IPS DF 4.7 (cell line): ENCODE measurements at regions not wholly inside any gene's neighbourhood (a gene's known extent, or its start where the extent isn't known, plus 50 kb on each side); places are given as distances from the start of the nearest gene placed in this dataset.
"Not testable (repeated sequence)": the region's sequence is repeated elsewhere in the genome, so short reads cannot be mapped to it uniquely, and the experiment has no call there.

Source experiments
- DNase-seq: peaks from one replicate; pipeline ENCODE4 v3.0.0-alpha.2; 2013; ENCODE audit warnings: low spot score; ENCODE audit errors: extremely low read depth

- no peak for DNase-seq
These were observed 636.0 kb upstream of the TPK1 start for GRCh38 chr7:145471883-145472282.

DNA sequence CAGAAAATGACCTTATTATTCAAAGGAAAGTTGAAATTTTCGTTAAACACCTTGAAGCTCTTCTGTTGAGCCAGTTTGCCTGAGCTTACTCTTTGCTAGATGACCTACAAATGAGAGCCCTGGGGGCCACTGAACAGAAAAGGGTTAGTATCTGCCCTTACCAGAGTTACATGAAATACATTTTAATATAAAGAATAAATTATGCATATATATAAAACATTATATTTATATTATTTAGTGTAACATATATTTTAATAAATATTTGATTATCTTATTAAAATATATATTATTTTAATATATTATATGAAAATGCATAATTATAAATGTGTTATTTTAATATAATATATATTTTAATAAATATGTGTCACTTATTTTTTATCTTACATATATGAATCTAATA, 628.4 kb upstream of the TPK1 start:
- DNase-seq: no peak

DNA sequence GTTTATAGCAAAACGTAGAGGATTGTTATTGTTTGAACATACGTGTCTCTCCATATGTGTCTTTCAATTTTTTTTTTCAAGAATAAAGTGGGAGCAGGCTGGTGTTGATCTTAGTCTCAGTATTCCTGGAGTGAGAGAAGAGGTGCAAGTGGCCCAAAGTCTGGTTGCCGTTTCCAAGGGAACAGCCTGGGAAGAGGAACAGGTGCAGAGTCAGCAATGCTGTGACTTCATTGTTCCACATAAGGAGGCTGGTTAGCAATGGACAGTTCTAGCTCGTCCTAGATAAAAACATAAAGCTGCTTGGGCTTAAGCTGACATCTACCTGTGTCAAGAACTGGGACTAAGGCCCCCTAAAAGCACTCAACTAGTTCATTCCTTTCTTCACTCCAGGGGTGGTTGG, 626.6 kb upstream of the TPK1 start:
- DNase-seq: no peak

- DNase-seq: no peak
These were observed 599.0 kb upstream of the TPK1 start for GRCh38 chr7:145434811-145435210.

GRCh38 chr7:145431834-145432233, 596.0 kb upstream of the TPK1 start:
- no peak for DNase-seq

- DNase-seq: not testable (repeated sequence)
These were observed 582.6 kb upstream of the TPK1 start for GRCh38 chr7:145418481-145418880.

DNA sequence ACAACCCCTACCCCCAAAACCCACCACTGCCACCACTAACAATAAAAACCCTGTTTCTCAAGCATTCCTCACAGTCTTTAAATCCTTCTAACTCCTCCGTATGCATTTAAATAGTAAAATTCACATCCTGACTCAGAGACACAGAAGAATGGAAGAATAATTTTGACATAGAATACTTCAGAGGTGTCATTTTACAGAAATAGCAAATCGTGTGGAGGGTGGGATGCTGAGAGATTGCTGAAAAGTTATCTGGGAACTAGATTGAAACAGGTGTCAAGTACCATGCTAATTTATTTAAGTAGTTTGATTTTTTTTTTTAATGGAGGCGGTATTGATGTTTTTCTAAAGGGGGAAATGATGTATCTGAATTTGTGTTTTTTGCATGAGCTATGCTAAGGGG, 575.2 kb upstream of the TPK1 start:
- DNase-seq: no peak

- DNase-seq: no peak
These were observed 562.9 kb upstream of the TPK1 start for GRCh38 chr7:145398758-145399157.

DNA sequence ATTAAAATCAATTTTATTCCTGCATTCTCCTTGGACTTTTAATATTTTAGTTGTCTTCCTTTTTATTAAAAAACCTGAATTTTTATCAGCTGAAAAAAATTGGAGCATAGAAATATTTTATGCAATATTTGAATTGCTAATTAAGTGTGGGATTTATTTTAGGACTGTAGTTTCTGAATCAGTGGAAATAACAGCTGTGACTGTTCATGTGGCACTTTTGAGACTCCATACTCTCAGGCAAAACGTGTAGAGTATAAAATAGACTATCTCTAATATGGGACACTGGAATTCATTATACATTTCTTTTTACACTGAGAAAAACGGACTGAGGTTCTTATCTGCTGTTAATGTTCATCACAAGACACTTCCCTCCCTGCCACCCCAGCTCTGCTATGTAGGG, 558.3 kb upstream of the TPK1 start:
- no peak for DNase-seq

- no peak for DNase-seq
These were observed 546.9 kb upstream of the TPK1 start for GRCh38 chr7:145382762-145383161.

DNA sequence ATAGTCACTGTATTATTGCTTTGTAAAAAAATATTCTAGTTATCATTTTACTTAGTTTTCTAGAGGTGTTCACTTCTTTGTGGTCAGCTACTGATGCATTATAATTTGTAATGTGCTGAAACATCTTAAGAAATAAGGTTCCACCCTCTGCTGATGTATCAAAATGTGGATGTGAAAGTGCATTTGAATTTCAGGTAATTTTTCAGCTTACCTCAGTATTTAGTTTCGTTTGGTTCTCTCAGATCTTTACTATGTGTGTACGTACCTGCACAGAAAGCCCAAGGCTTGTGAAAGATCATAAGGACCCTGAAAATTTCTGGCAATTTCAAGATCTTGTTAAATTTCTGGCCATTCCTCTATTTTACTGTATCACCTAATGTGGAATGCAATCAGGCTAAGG, 542.3 kb upstream of the TPK1 start:
- DNase-seq: no peak

- no peak for DNase-seq
These were observed 524.8 kb upstream of the TPK1 start for GRCh38 chr7:145360511-145361100.

GRCh38 chr7:145350334-145350733, 514.5 kb upstream of the TPK1 start:
- no peak for DNase-seq

GRCh38 chr7:145349452-145349851, 513.6 kb upstream of the TPK1 start:
- not testable (repeated sequence) for DNase-seq

DNA sequence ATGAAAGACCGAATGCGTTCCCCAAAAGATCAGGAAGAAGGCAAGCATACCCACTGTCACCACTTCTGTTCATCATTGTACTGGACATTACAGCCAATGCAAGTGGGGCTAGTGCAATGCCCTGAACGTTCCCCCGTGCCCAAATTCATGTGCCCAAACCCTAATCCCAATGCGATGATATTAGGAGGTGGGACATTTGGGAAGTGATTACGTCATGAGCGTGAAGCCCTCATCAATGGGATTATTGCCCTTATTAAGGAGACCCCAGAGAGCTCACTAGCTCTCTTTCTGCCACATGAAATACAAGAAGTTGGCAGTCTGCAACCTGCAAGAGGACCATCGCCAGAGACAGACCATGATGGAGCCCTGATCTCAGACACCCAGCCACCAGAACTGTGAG, 511.4 kb upstream of the TPK1 start:
- DNase-seq: no peak

GRCh38 chr7:145339319-145339718, 503.5 kb upstream of the TPK1 start:
- DNase-seq: no peak

- DNase-seq: no peak
These were observed 495.7 kb upstream of the TPK1 start for GRCh38 chr7:145331522-145331921.

DNA sequence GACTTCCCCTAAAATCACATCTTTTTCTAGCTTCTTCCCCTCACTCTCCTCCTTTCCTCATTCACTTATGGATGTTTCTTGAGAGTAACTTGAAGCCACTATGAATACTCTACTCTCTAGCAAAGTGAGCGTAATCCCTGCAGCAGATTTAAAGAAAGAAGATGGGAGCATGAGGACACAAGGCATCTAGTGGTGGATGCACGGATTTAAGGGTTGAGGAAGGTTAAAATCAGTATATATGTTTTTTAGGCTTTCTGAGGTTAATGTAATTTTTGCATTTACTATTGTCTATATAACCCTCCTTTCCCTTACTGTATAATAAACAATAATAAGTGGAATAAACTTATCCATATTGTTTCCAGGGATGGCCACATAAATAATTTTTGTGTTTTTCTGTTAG, 495.2 kb upstream of the TPK1 start:
- no peak for DNase-seq

DNA sequence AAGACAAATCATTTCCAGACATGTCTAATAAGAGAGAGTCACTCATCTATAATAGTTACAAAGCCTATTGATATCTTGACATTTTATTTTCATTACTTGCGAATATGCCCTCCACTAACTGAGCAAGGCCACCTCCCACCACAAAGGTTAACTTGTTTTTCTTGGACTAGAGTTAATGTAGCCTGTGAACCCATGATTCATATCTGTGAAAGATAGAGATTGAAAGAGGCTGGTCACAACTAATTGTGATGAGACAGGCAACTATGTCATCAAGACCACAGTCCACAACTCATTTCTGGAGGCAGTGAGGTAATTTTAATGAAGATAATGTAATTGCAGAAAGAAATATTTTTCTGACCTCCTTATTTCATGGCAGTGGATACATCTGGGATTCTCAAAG, 491.8 kb upstream of the TPK1 start:
- no peak for DNase-seq

DNA sequence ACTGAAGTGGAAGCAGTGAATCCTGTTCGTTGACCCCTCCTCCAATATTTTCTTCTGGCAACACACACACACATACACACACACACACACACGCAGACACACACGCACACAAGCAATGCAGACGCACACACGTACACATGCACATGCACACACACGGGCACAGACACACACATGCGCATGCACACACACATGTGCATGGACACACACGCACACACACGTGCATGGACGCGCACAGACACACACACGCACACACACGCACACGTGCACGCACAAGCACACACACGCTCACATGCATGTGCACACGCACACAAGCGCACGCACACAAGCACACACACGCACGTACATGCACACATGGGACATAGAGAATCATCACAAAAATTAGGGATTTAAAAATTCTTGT, 488.2 kb upstream of the TPK1 start:
- DNase-seq: no peak

DNA sequence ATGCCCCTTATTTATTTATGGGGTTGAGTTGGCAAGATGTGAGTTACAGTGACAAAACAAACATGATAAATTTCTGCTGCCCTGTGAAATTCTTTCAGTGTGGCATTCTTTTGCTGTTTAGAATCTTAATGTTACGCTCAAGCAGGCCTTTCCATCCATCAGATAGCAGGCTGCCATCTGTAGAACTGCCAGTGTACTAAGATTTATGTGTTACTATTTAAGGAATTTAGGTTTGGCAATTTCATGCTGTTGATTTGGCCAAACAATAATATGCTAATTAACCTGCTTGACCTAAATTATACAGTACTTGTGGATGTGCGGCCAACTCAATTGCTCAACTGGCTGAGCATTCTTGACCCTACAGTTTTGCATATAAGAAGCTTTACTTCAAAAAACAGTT, 477.7 kb upstream of the TPK1 start:
- no peak for DNase-seq

- DNase-seq: no peak
These were observed 457.9 kb upstream of the TPK1 start for GRCh38 chr7:145293754-145294153.

GRCh38 chr7:145293228-145293701, 457.4 kb upstream of the TPK1 start:
- no peak for DNase-seq

DNA sequence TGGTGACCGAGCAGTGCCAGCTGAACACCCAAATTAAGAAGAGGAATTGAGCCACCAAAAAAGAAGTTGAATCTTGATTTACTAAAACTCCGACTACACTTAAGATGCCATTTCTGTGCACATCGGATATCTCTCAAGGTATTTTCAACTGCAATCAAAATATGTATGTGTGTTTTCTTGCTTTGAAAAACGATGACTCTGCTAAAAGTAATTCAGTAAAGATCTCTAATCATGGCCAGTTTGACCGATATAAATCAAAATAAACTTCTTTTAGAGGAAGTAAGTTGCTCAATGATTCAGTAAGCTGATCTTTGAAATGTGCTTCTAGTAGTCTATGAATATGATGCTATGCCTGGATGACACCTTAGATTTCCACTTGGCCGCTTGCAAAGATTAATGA, 453.5 kb upstream of the TPK1 start:
- no peak for DNase-seq
